ENCODE measurements at regions not wholly inside any gene's neighbourhood (a gene's known extent, or its start where the extent isn't known, plus 50 kb on each side); places are given as distances from the start of the nearest gene placed in this dataset.

GRCh38 chr2:172234716-172235691 lies 132.3 kb upstream of the DLX2 start:
- Histone ChIP-seq H3K4me1 (peaks cover 4 to 22% (median 13%) of the 10 kb centered on the region in 6 donors), H3K9me3 (no peaks in the 10 kb centered on the region), H3K27me3 (replicated peaks in 1 of 7) (peaks cover 0 to 55% (median 22%) of the 10 kb centered on the region in 7 donors), H3K27ac (no peak overlapping the region), H3K36me3 (no peaks in the 10 kb centered on the region), H3K4me3 (peak overlapping the region; percentile 25 to 67 (median 33))
- TF ChIP-seq CTCF (IDR thresholded peaks at IDR 0.05 in 8 of 11, conservative IDR thresholded peaks at IDR 0.05 in 3 of 11), result no peak
- TF ChIP-seq POLR2AphosphoS5 (IDR thresholded peaks at IDR 0.05), result no peak
- no peak for TF ChIP-seq POLR2A (IDR thresholded peaks at IDR 0.05)
- WGBS, 5 donors, result 1 to 4% (median 3%) methylated on average over 51 to 65 of the region's 65 CpGs
- DNase-seq, result no peak
- intact Hi-C loops (cut with DNase I; ENCODE audit: low total_unique reads), result no loop called here

GRCh38 chr2:172239944-172240590 lies 137.4 kb upstream of the DLX2 start:
- DNase-seq, result no peak
- 81 to 97% (median 96%) methylated on average over 8 of the region's 8 CpGs for WGBS, 5 donors
- peaks cover 4 to 12% (median 7%) of the 10 kb centered on the region in 6 donors for H3K4me1 ChIP-seq
- TF ChIP-seq POLR2AphosphoS5 (IDR thresholded peaks at IDR 0.05), result no peak
- TF ChIP-seq POLR2A (IDR thresholded peaks at IDR 0.05), result no peak
- TF ChIP-seq CTCF (IDR thresholded peaks at IDR 0.05 in 8 of 11, conservative IDR thresholded peaks at IDR 0.05 in 3 of 11), result no peak
- H3K27ac ChIP-seq, result no peak overlapping the region
- intact Hi-C loops (cut with DNase I; ENCODE audit: low total_unique reads), result no loop called here
- H3K27me3 ChIP-seq (replicated peaks in 1 of 7), result peaks cover 0 to 30% (median 11%) of the 10 kb centered on the region in 7 donors
- H3K9me3 ChIP-seq, result no peaks in the 10 kb centered on the region
- no peaks in the 10 kb centered on the region for H3K36me3 ChIP-seq
- no peak overlapping the region for H3K4me3 ChIP-seq

GRCh38 chr2:172241222-172241621 lies 138.5 kb upstream of the DLX2 start:
- whole genome bisulfite sequencing, 5 donors, result 83 to 94% (median 84%) methylated on average over 3 of the region's 3 CpGs
- no peak for DNase-seq
- Histone ChIP-seq H3K9me3 (no peaks in the 10 kb centered on the region), H3K27me3 (replicated peaks in 1 of 7) (peaks cover 0 to 18% (median 2%) of the 10 kb centered on the region in 7 donors), H3K4me1 (peaks cover 0 to under 1% (median 0%) of the 10 kb centered on the region in 6 donors), H3K27ac (no peak overlapping the region), H3K36me3 (no peaks in the 10 kb centered on the region), H3K4me3 (no peak overlapping the region)
- intact Hi-C loops (cut with DNase I; ENCODE audit: low total_unique reads), result no loop called here
- TF ChIP-seq POLR2A (IDR thresholded peaks at IDR 0.05) (no peak), POLR2AphosphoS5 (IDR thresholded peaks at IDR 0.05) (no peak), CTCF (IDR thresholded peaks at IDR 0.05 in 8 of 11, conservative IDR thresholded peaks at IDR 0.05 in 3 of 11) (no peak)

GRCh38 chr2:172242471-172242870 lies 139.8 kb upstream of the DLX2 start:
- TF ChIP-seq POLR2A (IDR thresholded peaks at IDR 0.05) (no peak), CTCF (IDR thresholded peaks at IDR 0.05 in 8 of 11, conservative IDR thresholded peaks at IDR 0.05 in 3 of 11) (no peak), POLR2AphosphoS5 (IDR thresholded peaks at IDR 0.05) (no peak)
- no peaks in the 10 kb centered on the region for H3K36me3 ChIP-seq
- no peak for DNase-seq
- H3K27ac ChIP-seq, result no peak overlapping the region
- no peak overlapping the region for H3K4me3 ChIP-seq
- H3K4me1 ChIP-seq, result no peaks in the 10 kb centered on the region
- no peaks in the 10 kb centered on the region for H3K9me3 ChIP-seq
- WGBS, 5 donors, result 86 to 100% (median 94%) methylated on average over 1 of the region's 1 CpG
- peaks cover 0 to 11% (median 0%) of the 10 kb centered on the region in 7 donors for H3K27me3 ChIP-seq (replicated peaks in 1 of 7)
- intact Hi-C loops (cut with DNase I; ENCODE audit: low total_unique reads), result no loop called here

All from spleen (tissue), 11 donors.